Fibroblast of skin of left biceps (primary cell): ENCODE measurements at regions not wholly inside any gene's neighbourhood (a gene's known extent, or its start where the extent isn't known, plus 50 kb on each side); places are given as distances from the start of the nearest gene placed in this dataset.
A peak's percentile ranks its signal among the peaks of the same experiment; 100 is the strongest.
"Not testable (repeated sequence)": the region's sequence is repeated elsewhere in the genome, so short reads cannot be mapped to it uniquely, and the experiment has no call there.

Experiments
- DNase-seq, 2 experiments: peaks; one replicate each; pipeline ENCODE4 v3.0.0-alpha.2; 2013; ENCODE audit warnings: low read depth in 2 of 2

GRCh38 chr1:112818990-112819689 is 104.0 kb upstream of the PPM1J start:
- no peak for DNase-seq

GRCh38 chr1:112817555-112818373 is 102.6 kb upstream of the PPM1J start:
- no peak for DNase-seq

- no peak for DNase-seq
Observed at GRCh38 chr1:112815376-112815775, 100.2 kb upstream of the PPM1J start.

- DNase-seq: not testable (repeated sequence)
Observed at GRCh38 chr1:112814645-112815044, 99.5 kb upstream of the PPM1J start.

DNA sequence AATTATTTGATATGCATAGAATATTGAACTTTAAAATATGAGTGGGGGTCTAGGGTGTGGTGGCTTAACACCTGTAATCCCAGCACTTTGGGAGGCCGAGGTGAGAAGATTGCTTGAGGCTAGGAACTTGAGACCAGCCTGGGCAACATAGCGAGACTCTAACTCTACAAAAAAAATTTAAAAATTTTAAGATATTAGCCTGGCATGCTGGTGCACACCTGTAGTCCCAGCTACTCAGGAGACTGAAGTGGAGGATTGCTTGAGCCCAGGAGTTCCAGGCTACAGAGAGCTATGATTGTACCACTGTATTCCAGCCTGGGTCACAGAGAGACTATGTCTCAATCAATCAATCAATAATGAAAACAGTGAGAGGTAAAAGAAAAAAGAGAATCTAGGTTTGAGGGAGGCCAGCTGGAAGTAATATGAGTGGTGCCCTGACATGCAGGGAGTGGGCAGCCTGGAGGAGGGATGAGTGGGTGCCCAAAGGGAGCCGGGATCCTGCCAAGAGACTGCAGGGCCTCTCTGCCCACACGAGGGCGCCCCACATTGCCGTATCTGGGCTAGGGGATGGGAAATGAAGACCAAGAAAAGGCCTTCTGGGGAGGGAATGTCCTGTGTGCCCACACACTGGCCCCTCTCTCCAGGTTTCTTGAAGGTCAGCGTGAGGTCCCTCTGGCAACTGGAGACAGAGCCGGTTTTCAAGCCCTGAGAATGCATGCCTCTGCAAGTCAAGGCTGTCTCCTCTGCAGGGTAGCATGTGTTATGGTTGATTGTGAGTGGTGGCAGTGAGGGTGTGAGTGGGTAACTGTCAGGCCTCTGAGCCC is 93.9 kb upstream of the PPM1J start:
- DNase-seq: peak in 1 of 2 experiments; percentile 17

DNA sequence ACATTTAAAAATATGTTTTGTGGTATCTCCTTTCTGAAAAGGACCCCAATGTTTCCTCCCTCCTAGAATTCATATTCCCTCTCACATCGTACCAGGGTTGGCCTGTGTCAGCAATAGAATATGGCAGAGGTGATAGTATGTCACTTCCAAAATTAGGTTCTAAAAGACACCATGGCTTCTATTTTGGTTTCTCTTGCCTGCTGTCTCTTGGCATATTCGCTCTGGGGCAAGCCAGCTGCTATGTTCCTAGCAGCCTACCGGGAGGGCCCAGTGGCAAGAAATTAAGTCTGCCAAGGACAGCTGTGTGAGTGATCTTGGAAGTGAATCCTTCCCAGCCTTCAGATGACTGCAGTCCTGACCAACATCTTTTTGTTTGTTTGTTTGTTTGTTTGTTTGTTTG is 92.9 kb upstream of the PPM1J start:
- no peak for DNase-seq

DNA sequence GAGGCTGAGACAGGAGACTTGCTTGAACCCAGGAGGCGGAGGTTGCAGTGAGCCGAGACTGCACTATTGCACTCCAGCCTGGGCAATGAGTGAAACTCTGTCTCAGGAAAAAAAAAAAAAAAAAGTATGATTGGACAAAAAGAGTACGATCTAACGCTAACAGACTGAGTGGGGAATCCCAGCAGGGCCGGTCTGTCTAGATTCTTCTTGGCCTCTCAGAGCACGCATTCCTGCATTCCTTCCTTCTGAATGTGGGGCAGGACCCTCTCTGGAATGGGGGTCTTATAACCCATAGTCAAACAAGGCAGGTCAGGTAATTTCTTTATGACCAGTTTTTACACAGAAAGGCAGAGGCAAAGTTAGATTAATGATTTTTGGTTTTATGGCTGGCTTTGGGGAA is 92.0 kb upstream of the PPM1J start:
- DNase-seq: no peak

- no peak for DNase-seq
Observed at GRCh38 chr1:112806090-112806642, 91.0 kb upstream of the PPM1J start.

DNA sequence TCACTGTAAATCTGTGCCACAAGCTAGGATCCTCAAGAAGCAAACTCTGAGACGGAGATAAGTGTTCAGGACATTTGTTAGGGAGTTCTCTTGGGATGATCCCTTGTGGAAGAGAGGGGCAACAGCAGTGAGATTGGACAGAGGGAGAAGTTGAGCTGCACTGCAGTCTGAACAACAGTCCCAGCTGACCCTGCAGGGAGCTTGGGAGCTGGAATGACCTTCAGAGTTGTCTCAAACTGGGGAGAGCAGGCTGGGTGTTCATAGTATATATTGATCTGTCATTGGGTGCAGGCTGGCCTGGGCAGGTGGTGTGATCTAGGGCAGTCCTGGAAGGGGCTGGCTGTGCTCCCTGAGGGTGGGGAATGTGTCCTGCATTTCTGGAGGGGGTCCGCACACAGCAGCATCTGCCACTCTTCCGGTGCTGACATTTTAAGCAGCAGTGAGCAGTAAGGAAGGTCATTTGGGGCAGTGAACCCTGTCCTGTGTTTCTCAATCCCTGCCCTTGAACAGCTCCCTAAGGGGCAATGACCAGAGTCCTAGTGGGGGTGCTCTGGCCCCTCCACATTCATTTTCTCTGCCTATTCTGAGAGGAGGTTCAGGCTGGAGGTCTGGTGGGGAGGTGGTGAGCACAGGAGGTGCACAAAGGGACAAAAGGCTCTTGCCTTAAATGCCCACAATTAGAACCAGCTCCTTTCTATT is 90.2 kb upstream of the PPM1J start:
- no peak for DNase-seq

DNA sequence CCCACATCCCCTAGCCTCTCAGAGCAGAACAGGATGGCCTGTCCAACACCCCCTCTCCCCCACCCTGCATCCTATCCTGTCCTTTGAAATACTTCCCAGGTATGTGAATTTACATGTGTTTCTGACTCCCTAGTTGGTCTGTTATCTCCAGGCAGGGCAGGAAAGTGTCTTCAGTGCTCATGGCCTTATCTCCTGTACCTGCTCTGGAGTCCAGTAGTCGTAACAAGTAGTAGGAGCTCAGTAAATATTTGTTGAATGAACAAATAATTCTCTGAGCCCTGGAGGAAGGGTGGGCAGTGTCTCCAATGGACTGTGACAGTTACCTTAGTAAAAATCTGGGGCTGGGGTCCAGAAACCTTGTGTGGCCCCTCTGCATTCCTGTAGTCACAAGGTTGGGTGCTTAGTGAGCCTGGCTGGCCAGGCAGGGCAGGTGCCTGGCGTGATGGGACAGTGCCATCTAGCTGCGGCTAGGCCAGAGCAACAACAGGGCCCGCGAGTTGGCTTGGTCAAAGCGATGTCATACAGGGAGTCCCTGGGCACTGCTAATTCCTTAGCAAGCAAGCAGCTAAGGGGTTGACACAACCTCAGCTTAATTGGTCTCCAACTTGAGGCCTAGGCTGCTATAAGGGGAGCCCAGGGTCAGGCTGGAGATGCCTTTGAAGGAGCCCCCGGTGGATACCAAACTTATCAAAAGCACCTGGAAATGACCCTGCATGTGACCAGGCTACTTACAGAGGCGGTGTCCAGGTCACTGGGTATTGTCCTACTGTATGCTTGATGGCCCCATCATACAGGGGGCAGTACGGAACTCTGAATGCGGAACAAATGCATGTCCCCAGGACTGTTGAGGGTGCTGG is 89.0 kb upstream of the PPM1J start:
- DNase-seq: peak in 1 of 2 experiments; percentile 9

- DNase-seq: no peak
Observed at GRCh38 chr1:112800289-112800688, 85.2 kb upstream of the PPM1J start.

GRCh38 chr1:112798292-112798691 is 83.2 kb upstream of the PPM1J start:
- no peak for DNase-seq

DNA sequence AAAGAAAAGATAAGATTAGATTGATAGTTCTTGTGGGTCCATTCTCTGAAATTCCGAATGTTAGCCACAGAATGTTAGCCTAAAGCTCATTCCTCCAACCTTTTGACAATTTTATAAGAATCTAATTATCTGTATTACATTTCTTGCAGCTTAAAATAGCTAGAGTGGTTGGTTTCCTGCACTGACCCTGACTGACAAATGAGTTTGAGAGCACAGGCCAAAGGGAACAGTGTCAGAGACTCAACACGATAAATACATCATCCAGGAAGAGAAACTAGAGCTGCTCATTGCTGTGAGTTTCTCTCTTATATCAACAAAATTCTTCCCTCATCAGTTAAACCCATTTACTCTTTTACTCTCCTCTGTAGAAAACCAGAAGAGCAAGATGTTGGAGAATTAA is 82.1 kb upstream of the PPM1J start:
- DNase-seq: no peak

GRCh38 chr1:112794654-112795239 is 79.6 kb upstream of the PPM1J start:
- DNase-seq: no peak

DNA sequence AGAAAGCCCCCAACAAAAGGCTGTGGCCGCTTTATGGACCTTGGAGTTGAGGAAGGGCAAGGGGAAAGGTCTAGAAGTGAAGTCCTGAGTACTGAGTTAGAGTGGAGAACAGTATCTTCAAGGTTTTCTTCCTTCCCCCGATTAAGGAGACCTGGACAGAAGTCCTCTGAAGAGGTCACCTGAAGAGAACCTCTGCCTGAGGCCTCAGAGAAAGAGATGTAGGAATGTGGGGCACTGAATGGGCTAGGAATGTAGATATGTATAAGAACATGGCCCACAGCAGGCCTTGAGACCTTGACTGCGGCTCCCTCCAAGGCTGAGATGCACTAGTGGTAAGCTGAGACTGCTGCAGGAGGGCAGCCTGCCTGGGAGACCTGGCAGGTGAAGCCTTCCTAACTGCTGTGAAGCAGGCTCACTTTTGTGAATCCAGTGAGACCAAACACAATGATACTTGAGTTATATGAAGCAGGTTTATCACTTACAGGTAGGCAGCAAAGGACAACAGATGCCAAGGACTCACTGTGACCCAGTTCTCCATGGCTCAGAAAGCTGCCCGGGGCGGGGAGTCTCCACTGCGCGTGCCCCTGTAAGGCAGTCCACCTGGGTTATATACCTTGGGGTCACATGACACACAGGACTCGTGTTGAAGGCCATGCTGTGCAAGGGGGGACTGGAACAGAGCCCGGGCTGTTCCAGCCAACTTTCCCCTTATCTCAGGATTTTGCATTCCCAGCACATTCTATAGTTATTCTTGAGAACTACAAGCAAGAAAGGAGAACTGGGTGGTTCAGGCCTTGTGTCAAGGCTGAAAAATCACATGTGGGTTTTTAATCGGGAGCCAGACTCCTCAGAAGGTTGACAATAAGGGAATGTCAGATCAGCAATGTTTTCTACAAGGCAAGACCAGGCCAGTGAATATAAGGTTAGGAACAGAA is 78.8 kb upstream of the PPM1J start:
- DNase-seq: no peak

GRCh38 chr1:112791723-112792104 is 76.6 kb upstream of the PPM1J start:
- no peak for DNase-seq

DNA sequence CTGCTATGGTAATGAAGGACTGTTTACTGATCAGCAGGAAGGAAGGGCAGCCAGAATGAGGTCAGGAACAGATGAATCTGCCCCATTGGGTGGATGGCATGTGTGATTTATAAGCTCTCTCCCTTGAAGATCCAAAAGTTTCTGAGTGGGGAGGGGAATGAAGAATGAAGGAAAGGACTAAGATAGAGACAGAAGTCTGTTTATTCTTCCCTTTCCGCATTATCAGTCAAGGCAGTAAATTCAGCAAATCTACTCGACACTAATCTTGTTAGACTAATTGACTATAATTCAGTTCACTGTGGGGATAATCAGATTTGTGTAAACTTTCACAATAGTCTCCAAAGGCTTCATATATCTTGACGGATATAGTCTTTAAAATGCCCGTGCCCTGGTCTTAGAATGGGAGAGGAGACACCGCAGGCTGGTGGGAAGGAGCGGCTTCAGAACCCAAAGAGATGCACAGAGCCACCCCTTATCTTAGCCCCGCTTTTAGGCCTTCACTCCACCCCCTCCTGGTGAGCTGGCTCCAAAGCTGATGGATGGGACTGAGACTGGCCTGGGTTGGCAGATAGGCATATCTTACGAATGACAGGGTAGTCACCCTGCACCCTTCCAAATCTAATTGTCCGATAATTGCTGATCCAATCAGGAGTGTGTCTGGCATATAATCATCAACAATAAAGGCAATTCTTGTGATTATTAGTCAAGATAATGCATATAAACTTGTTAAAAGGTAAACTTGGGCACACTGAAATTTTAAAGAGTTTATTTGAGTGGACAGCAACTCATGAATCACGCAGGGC is 76.0 kb upstream of the PPM1J start:
- DNase-seq: no peak

DNA sequence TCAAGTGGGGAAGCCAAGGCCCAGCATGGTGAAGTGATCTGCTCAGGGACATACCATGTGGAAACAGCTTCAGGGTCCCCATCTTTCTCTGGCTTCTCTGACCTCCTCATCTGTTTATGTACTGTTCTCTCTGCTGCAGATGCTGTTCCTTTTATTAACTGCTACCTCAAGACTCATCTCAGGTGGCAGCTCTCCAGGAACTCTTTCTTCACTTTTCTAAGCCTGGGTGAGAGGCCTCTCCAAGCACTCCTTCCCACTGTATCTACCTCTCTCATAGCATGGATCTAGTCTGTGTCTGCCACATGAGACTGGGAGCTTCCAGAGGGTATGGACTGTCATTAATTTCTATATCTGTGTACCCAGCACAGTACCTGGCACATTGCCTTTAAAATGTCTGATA is 73.4 kb upstream of the PPM1J start:
- no peak for DNase-seq
